MCF 10A (cell line): ENCODE measurements at regions not wholly inside any gene's neighbourhood (a gene's known extent, or its start where the extent isn't known, plus 50 kb on each side); places are given as distances from the start of the nearest gene placed in this dataset.

Experiments
- BruUV-seq: library from RNA; stranded (reverse); fragments of 400-500 nt; replicated peaks from 2 replicates; lab custom pipeline; 2021; lab: Mats Ljungman, UMichigan
- CTCF ChIA-PET: fragments of 300-600 bp; sonication (Branson Sonifier 250); formaldehyde crosslinking; extraction: SDS; loops from one replicate; lab custom pipeline; 2021; ENCODE audit warnings: antibody characterized with exemption, inconsistent platforms; lab: Yijun Ruan, JAX
- POLR2A ChIA-PET: fragments of 300-600, 350-650 bp; sonication (Branson Sonifier 250); formaldehyde crosslinking; extraction: SDS; loops from one replicate; lab custom pipeline; 2020; ENCODE audit warnings: antibody characterized with exemption, inconsistent platforms; lab: Yijun Ruan, JAX
- DNase-seq: peaks from one replicate; pipeline ENCODE4 v3.0.0-alpha.2; 2018; ENCODE audit not compliant: unreplicated experiment
- H3K27ac Mint-ChIP-seq: one replicate; pipeline ENCODE4 v1.8.0; 2022; ENCODE audit warnings: mild to moderate bottlenecking, low read depth, mixed read lengths; ENCODE audit not compliant: unreplicated experiment
- H3K27me3 Mint-ChIP-seq: one replicate; pipeline ENCODE4 v1.8.0; 2022; ENCODE audit warnings: mixed read lengths; ENCODE audit not compliant: insufficient read depth, unreplicated experiment
- H3K36me3 Mint-ChIP-seq: one replicate; pipeline ENCODE4 v1.8.0; 2022; ENCODE audit warnings: mild to moderate bottlenecking, moderate library complexity, mixed read lengths; ENCODE audit not compliant: insufficient read depth, unreplicated experiment
- H3K4me1 Mint-ChIP-seq: one replicate; pipeline ENCODE4 v1.8.0; 2022; ENCODE audit warnings: mixed read lengths; ENCODE audit not compliant: insufficient read depth, unreplicated experiment
- H3K4me3 Mint-ChIP-seq: one replicate; pipeline ENCODE4 v1.8.0; 2022; ENCODE audit warnings: mild to moderate bottlenecking, moderate library complexity, mixed read lengths; ENCODE audit not compliant: unreplicated experiment
- H3K9me3 Mint-ChIP-seq: one replicate; pipeline ENCODE4 v1.8.0; 2022; ENCODE audit warnings: mixed read lengths; ENCODE audit not compliant: unreplicated experiment
- intact Hi-C: fragments of 100-400 bp; cut with micrococcal nuclease; formaldehyde crosslinking; loops from 2 replicates; pipeline ENCODE4 v1.14.1; 2022
- TF ChIP-seq, protein P1 (sequence below): fragments of 200-600 bp; IDR thresholded peaks from one replicate; pipeline ENCODE4 v1.8.0; 2022; ENCODE audit warnings: antibody characterized with exemption, mild to moderate bottlenecking; ENCODE audit not compliant: unreplicated experiment

DNA sequence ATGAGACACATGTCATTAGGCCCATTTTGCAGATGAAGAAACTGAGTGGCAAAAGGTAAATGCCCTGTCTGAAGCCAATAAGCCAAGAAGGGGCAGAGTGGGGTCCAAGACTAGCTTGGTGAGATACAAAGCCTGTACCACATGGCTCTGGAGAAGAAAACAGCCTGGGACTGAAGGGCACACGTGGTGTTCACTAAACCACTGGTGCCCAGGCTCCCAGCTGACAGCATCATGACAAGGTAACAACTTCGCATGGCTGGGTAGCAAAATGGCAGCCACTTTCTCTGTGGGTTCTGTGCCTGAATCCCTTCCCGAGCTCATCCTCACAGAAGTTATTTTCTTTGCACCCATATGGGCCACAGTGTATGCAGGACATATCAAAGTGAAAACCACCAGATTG is 229.6 kb downstream of the RAB11FIP2 start:
- intact Hi-C loops: loop anchor here (10.0 kb wide), 1 partner anchor 282 kb away; no protein-coding TSS in a partner anchor
- no peak overlapping the region for H3K4me3 Mint-ChIP-seq
- POLR2A ChIA-PET: interaction anchor here (2.4 to 2.9 kb wide), 2 partner anchors 10 to 12 kb away, joined by 14 to 24 read pairs; no protein-coding TSS in a partner anchor
- no peak for DNase-seq
- CTCF ChIA-PET: no interaction called here
- no peaks in the 10 kb centered on the region for H3K27me3 Mint-ChIP-seq
- peaks cover 9% of the 10 kb centered on the region for H3K9me3 Mint-ChIP-seq
- BruUV-seq: no TSS peak
- TF ChIP-seq, protein P1, sequence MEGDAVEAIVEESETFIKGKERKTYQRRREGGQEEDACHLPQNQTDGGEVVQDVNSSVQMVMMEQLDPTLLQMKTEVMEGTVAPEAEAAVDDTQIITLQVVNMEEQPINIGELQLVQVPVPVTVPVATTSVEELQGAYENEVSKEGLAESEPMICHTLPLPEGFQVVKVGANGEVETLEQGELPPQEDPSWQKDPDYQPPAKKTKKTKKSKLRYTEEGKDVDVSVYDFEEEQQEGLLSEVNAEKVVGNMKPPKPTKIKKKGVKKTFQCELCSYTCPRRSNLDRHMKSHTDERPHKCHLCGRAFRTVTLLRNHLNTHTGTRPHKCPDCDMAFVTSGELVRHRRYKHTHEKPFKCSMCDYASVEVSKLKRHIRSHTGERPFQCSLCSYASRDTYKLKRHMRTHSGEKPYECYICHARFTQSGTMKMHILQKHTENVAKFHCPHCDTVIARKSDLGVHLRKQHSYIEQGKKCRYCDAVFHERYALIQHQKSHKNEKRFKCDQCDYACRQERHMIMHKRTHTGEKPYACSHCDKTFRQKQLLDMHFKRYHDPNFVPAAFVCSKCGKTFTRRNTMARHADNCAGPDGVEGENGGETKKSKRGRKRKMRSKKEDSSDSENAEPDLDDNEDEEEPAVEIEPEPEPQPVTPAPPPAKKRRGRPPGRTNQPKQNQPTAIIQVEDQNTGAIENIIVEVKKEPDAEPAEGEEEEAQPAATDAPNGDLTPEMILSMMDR: no peak
- H3K27ac Mint-ChIP-seq: no peak overlapping the region
- peaks cover 21% of the 10 kb centered on the region for H3K4me1 Mint-ChIP-seq
- no peaks in the 10 kb centered on the region for H3K36me3 Mint-ChIP-seq

DNA sequence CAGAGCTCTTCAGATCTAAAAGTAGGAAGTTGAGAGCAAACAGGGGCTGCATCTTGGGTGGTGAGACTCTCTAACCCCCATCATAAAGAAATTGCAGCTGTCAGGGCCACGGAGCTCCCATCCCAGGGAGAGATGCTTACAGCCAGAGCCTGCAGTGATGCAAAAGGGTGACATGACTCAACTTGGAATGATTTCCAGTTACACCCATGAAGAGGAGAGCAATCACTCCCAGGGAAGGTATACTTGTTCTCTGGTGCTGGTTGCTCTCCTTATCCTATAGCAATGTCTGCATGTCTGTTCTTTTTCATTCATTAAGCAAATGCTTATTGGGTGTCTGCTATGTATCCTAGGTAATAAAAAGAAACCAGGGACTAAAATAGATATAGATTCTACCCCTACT is 228.0 kb downstream of the RAB11FIP2 start:
- BruUV-seq: no TSS peak
- TF ChIP-seq, protein P1: no peak
- peaks cover 9% of the 10 kb centered on the region for H3K9me3 Mint-ChIP-seq

DNA sequence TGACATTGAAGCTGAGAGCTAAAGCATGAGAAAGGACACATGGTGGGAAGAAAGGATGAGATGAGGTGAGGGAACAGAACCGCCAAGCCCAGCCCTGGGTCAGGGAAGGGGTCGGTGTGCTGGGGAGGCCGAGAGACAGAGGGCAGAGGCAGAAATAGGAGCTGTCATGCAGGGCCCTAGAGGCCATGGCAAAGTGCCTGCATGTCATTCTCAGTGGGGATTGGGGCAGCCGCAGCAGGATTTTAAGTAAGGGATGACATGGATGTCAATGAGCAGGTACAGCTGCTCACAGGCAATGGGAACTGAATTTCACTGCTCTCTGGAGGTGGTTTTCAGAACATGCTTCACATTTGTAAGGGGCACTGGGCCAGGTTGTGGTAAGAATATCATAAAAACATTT is 227.4 kb downstream of the RAB11FIP2 start:
- Mint-ChIP-seq H3K9me3 (peaks cover 9% of the 10 kb centered on the region), H3K36me3 (no peaks in the 10 kb centered on the region), H3K27ac (peak overlapping the region; percentile 13), H3K27me3 (no peaks in the 10 kb centered on the region), H3K4me3 (no peak overlapping the region), H3K4me1 (peaks cover 15% of the 10 kb centered on the region)
- CTCF ChIA-PET: interaction anchor here (0.6 to 0.7 kb wide), 2 partner anchors 103 to 276 kb away, joined by 3 read pairs; no protein-coding TSS in a partner anchor
- POLR2A ChIA-PET: interaction anchor here (1.2 to 2.9 kb wide), 4 partner anchors 12 to 164 kb away, joined by 3 to 24 read pairs (median 8); no protein-coding TSS in a partner anchor
- BruUV-seq: no TSS peak
- no peak for DNase-seq
- intact Hi-C loops: loop anchor here (10.0 kb wide), 1 partner anchor 285 kb away; no protein-coding TSS in a partner anchor
- TF ChIP-seq, protein P1: no peak

More for the DNA sequence above, 228.0 kb downstream of the RAB11FIP2 start:
- DNase-seq: peak; percentile 47
- peak overlapping the region; percentile 13 for H3K27ac Mint-ChIP-seq
- H3K4me1 Mint-ChIP-seq: peaks cover 15% of the 10 kb centered on the region
- H3K27me3 Mint-ChIP-seq: no peaks in the 10 kb centered on the region
- no peak overlapping the region for H3K4me3 Mint-ChIP-seq
- CTCF ChIA-PET: interaction anchor here (0.6 to 1.4 kb wide), 2 partner anchors 276 to 376 kb away, joined by 3 read pairs; no protein-coding TSS in a partner anchor
- intact Hi-C loops: loop anchor here (10.0 kb wide), 1 partner anchor 284 kb away; no protein-coding TSS in a partner anchor
- H3K36me3 Mint-ChIP-seq: no peaks in the 10 kb centered on the region
- POLR2A ChIA-PET: interaction anchor here (0.7 to 2.9 kb wide), 8 partner anchors 11 to 423 kb away, joined by 3 to 24 read pairs (median 4); no protein-coding TSS in a partner anchor

DNA sequence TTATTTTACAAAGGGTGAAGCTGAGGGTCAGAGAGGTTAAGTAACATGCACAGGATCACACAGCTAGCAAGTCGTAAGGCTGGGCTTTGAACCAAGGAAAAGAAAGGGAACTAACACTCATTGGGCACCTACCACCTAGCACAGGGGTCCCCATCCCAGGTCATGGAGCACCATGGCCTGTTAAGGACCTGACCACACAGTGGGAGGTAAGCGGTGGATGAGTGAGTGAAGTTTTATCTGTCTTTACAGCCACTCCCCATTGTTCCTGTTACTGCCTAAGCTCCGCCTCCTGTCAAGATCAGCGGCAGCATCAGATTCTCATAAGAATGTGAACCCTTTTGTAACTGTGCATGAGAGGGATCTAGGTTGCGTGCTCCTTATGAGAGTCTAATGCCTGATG is 222.8 kb downstream of the RAB11FIP2 start:
- no peak overlapping the region for H3K4me3 Mint-ChIP-seq
- BruUV-seq: no TSS peak
- POLR2A ChIA-PET: interaction anchor here (1.4 to 1.8 kb wide), 2 partner anchors 8 to 17 kb away, joined by 3 to 6 read pairs; no protein-coding TSS in a partner anchor
- no peak for DNase-seq
- TF ChIP-seq, protein P1: no peak
- H3K9me3 Mint-ChIP-seq: no peaks in the 10 kb centered on the region
- H3K4me1 Mint-ChIP-seq: peaks cover 6% of the 10 kb centered on the region
- CTCF ChIA-PET: interaction anchor here (0.6 kb wide), 1 partner anchor 520 kb away, joined by 3 read pairs; no protein-coding TSS in a partner anchor
- no peaks in the 10 kb centered on the region for H3K27me3 Mint-ChIP-seq
- no peaks in the 10 kb centered on the region for H3K36me3 Mint-ChIP-seq
- no peak overlapping the region for H3K27ac Mint-ChIP-seq
- intact Hi-C loops: no loop called here
